Testis (tissue), 2 donors: ENCODE measurements at regions not wholly inside any gene's neighbourhood (a gene's known extent, or its start where the extent isn't known, plus 50 kb on each side); places are given as distances from the start of the nearest gene placed in this dataset.

ENCODE experiments used
- DNase-seq: peaks from one replicate; pipeline ENCODE4 v3.0.0-alpha.2; 2019
- H3K27ac ChIP-seq, 2 donors: fragments of 200-600 bp; sonication (generic); one replicate each; pipeline ENCODE4 v1.5.1; 2019
- H3K27me3 ChIP-seq: fragments of 200-600 bp; sonication (generic); one replicate; pipeline ENCODE4 v1.5.1; 2019
- H3K36me3 ChIP-seq: fragments of 200-600 bp; sonication (generic); one replicate; pipeline ENCODE4 v1.5.1; 2017; ENCODE audit warnings: low read depth; ENCODE audit errors: missing control alignments
- H3K4me1 ChIP-seq: fragments of 200-600 bp; sonication (generic); one replicate; pipeline ENCODE4 v1.5.1; 2019
- H3K4me3 ChIP-seq, 2 donors: fragments of 200-600 bp; sonication (generic); one replicate each; pipeline ENCODE4 v1.5.1; 2017 to 2019
- H3K9me3 ChIP-seq: fragments of 200-600 bp; sonication (generic); one replicate; pipeline ENCODE4 v1.5.1; 2017
- POLR2A ChIP-seq: fragments of 450-650 bp; IDR thresholded peaks from one replicate; pipeline ENCODE4 v1.6.1; 2017; ENCODE audit warnings: antibody characterized with exemption, mild to moderate bottlenecking, moderate library complexity
- WGBS, 2 donors: methylation state at CpG; one replicate each; pipeline ENCODE4 v1.1.5; 2018; 5-methylcytosine and 5-hydroxymethylcytosine counted together
- intact Hi-C: fragments of 100-400 bp; cut with DNase I; formaldehyde crosslinking; loops from one replicate; pipeline ENCODE4 v1.15.1; 2023; ENCODE audit warnings: low total_unique reads
- TF ChIP-seq, protein P1 (sequence below), 3 experiments: fragments of 450-650 bp in 2 of 3; fragments of 200-600 bp in 1 of 3; sonication (generic) in 1 of 3; IDR thresholded peaks; one replicate each; pipeline ENCODE4 v1.5.1; 2016 to 2019; ENCODE audit warnings: antibody characterized with exemption in 3 of 3, mild to moderate bottlenecking in 2 of 3, moderate library complexity in 1 of 3

DNA sequence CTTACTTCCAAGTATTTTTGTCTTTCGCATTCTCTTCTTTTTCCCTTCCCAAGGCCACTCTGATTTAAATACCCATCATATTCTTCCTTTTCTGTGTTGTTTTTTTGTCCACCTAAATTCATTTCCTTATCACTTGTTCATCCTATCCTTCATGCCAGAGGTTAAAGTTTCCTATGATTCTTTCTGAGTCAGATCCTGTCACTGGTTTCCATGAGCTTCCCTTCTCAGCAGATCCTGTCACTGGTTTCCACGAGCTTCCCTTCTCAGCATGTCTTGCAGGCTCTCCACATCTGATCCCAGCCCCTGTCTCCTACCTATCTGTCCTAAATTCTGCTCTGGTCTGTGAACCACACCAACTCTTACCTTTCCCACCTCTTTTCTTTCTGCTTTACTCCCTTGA lies 311.8 kb upstream of the RGS6 start:
- no peaks in the 10 kb centered on the region for H3K27me3 ChIP-seq
- intact Hi-C loops = no loop called here
- no peak overlapping the region for H3K27ac ChIP-seq
- whole genome bisulfite sequencing, 2 donors = 87 to 93% methylated on average over 2 of the region's 2 CpGs
- H3K4me1 ChIP-seq = no peaks in the 10 kb centered on the region
- H3K4me3 ChIP-seq = no peak overlapping the region
- no peaks in the 10 kb centered on the region for H3K36me3 ChIP-seq
- no peaks in the 10 kb centered on the region for H3K9me3 ChIP-seq
- DNase-seq = no peak
- TF ChIP-seq POLR2A = no peak
- TF ChIP-seq, protein P1, sequence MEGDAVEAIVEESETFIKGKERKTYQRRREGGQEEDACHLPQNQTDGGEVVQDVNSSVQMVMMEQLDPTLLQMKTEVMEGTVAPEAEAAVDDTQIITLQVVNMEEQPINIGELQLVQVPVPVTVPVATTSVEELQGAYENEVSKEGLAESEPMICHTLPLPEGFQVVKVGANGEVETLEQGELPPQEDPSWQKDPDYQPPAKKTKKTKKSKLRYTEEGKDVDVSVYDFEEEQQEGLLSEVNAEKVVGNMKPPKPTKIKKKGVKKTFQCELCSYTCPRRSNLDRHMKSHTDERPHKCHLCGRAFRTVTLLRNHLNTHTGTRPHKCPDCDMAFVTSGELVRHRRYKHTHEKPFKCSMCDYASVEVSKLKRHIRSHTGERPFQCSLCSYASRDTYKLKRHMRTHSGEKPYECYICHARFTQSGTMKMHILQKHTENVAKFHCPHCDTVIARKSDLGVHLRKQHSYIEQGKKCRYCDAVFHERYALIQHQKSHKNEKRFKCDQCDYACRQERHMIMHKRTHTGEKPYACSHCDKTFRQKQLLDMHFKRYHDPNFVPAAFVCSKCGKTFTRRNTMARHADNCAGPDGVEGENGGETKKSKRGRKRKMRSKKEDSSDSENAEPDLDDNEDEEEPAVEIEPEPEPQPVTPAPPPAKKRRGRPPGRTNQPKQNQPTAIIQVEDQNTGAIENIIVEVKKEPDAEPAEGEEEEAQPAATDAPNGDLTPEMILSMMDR (IDR thresholded peaks at IDR 0.05) = no peak

DNA sequence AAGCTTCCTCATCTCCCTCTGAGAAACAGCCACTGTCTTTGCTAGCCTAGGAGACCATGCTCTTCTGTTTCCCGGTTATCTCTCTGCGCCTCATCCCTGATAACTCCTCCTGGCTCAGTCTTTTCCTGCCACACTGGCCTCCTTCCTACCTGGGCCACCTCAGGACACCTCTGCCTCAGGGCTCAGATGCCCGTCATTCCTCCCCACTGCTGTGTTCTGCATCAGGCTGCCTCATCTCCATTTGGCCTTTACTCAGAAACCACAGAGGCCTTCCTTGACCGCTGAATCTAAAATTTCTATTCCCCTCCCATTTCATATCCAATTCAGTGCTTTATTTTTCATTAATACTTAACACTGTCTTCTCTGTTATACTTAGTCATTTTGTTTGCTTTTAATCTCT lies 311.0 kb upstream of the RGS6 start:
- no peak overlapping the region for H3K4me3 ChIP-seq
- no peaks in the 10 kb centered on the region for H3K4me1 ChIP-seq
- H3K27ac ChIP-seq = no peak overlapping the region
- no peaks in the 10 kb centered on the region for H3K9me3 ChIP-seq
- DNase-seq = no peak
- intact Hi-C loops = no loop called here
- no peaks in the 10 kb centered on the region for H3K27me3 ChIP-seq
- TF ChIP-seq POLR2A = no peak
- TF ChIP-seq, protein P1 (IDR thresholded peaks at IDR 0.05) = no peak
- H3K36me3 ChIP-seq = no peaks in the 10 kb centered on the region
- WGBS, 2 donors = 77 to 83% methylated on average over 4 of the region's 4 CpGs

DNA sequence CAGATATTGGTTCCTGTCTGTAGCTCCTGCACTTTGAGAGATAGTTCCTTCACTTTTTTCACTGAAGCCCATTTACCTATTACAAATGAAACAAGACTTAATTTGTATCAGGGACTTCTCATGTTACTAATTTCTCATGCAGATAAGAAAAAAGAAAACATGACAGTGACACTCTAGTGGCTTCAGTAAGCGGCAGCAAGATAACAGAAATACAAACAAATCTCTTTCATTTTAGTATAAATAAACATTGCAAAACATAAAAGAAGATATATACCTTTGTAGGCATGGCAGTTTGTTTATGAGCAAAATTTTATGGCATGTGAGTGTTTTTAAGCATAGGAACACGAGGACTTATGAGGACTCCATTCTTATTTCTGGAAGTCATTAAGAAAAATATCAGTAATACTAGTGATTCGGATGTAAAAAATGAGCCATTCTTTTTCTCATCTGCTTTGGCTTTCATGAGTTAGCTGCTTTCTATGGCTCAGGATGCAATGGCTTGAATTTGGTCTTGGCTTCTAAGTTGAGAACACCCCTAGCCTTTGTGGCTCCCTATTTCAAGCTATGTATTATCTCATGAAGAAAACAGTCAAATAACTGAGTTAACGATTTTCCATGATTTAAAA lies 310.1 kb upstream of the RGS6 start:
- TF ChIP-seq, protein P1 (IDR thresholded peaks at IDR 0.05) = no peak
- TF ChIP-seq POLR2A = no peak
- H3K9me3 ChIP-seq = no peaks in the 10 kb centered on the region
- H3K4me1 ChIP-seq = no peaks in the 10 kb centered on the region
- intact Hi-C loops = no loop called here
- H3K27ac ChIP-seq = no peak overlapping the region
- H3K36me3 ChIP-seq = no peaks in the 10 kb centered on the region
- DNase-seq = no peak
- H3K4me3 ChIP-seq = no peak overlapping the region
- WGBS, 2 donors = 82 to 84% methylated on average over 4 of the region's 4 CpGs
- no peaks in the 10 kb centered on the region for H3K27me3 ChIP-seq

DNA sequence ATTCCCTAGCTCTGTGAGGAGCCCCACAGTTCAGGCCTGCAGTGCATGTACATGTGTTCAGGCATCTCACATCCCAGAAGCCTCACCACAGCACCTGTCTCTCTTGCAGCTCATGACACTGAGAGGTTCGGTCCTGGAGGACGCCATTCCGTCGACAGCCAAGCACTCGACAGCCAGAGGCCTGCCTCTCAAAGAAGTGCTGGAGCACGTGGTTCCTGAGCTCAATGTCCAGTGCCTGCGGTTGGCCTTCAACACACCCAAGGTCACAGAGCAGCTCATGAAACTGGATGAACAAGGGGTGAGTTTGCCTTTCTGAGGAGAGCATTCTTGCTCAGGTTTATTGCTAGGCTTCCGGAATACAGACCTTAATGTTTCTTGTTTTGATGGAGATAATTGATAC lies 308.3 kb upstream of the RGS6 start:
- Histone ChIP-seq H3K4me3 (no peak overlapping the region), H3K27me3 (no peaks in the 10 kb centered on the region), H3K27ac (no peak overlapping the region), H3K36me3 (no peaks in the 10 kb centered on the region), H3K9me3 (no peaks in the 10 kb centered on the region), H3K4me1 (no peaks in the 10 kb centered on the region)
- TF ChIP-seq, protein P1 (IDR thresholded peaks at IDR 0.05) = no peak
- TF ChIP-seq POLR2A = no peak
- intact Hi-C loops = no loop called here
- 80 to 81% methylated on average over 7 to 8 of the region's 8 CpGs for WGBS, 2 donors
- DNase-seq = no peak

DNA sequence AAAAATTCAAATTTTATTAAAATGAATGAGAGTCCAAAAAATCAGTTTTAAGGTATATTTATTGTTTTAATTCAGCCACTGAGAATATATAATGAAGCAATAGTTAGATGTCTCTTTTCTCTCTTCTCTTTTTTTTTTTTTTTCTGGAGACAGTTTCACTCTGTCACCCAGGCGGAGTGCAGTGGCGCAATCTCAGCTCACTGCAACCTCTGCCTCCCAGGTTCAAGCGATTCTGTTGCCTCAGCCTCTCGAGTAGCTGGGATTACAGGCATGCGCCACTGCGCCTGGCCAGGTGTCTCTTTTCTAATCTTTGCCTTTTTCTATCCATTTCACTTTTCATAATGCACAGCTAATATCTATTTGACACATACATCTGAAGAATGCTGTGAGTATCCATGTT lies 307.1 kb upstream of the RGS6 start:
- Histone ChIP-seq H3K27me3 (no peaks in the 10 kb centered on the region), H3K4me3 (no peak overlapping the region), H3K4me1 (no peaks in the 10 kb centered on the region), H3K27ac (no peak overlapping the region), H3K36me3 (no peaks in the 10 kb centered on the region), H3K9me3 (no peaks in the 10 kb centered on the region)
- 95 to 97% methylated on average over 6 of the region's 6 CpGs for WGBS, 2 donors
- no peak for DNase-seq
- TF ChIP-seq, protein P1 (IDR thresholded peaks at IDR 0.05) = no peak
- no peak for TF ChIP-seq POLR2A
- intact Hi-C loops = no loop called here
